ENCODE measurements at regions not wholly inside any gene's neighbourhood (a gene's known extent, or its start where the extent isn't known, plus 50 kb on each side); places are given as distances from the start of the nearest gene placed in this dataset.

GRCh38 chr4:22949161-22949855 lies 256.6 kb downstream of the GBA3 start:
- H2AFZ ChIP-seq (ENCODE audit: insufficient read depth, low read depth, low read length, poor library complexity, severe bottlenecking) = no peak overlapping the region
- no peak overlapping the region for H3K27ac Mint-ChIP-seq
- no peaks in the 10 kb centered on the region for H3K9me3 ChIP-seq (ENCODE audit: control extremely low read depth in 1 of 3, control insufficient read depth in 2 of 3, insufficient read depth in 1 of 3, low read length in 2 of 3)
- POLR2A ChIA-PET = no interaction called here
- no peaks in the 10 kb centered on the region for H3K27me3 ChIP-seq (replicated peaks in 1 of 4; ENCODE audit: control extremely low read depth in 1 of 4, control insufficient read depth in 3 of 4, insufficient read depth in 4 of 4, low read length in 3 of 4)
- H3K27ac ChIP-seq (ENCODE audit: low read length in 2 of 2) = no peak overlapping the region
- H3K4me3 Mint-ChIP-seq = no peak overlapping the region
- H3K4me2 ChIP-seq (replicated peaks; ENCODE audit: low read depth, low read length, poor library complexity, severe bottlenecking) = no peak overlapping the region
- DNase-seq = no peak
- ATAC-seq (ENCODE audit: low read depth) = no peak
- TF ChIP-seq EZH2 (IDR thresholded peaks at IDR 0.05; ENCODE audit: borderline replicate concordance, insufficient read depth, low read depth, low read length, poor library complexity, severe bottlenecking) = no peak
- TF ChIP-seq CTCF (IDR thresholded peaks at IDR 0.05) = no peak
- no peaks in the 10 kb centered on the region for H3K9me3 Mint-ChIP-seq (ENCODE audit: insufficient read depth)
- no peaks in the 10 kb centered on the region for H3K4me1 Mint-ChIP-seq
- no peaks in the 10 kb centered on the region for H3K4me1 ChIP-seq (ENCODE audit: control insufficient read depth in 2 of 2, insufficient read depth in 2 of 2, low read length in 2 of 2)
- H3K27me3 Mint-ChIP-seq = no peaks in the 10 kb centered on the region
- 100% methylated on average over 1 of the region's 6 CpGs for WGBS (ENCODE audit: insufficient coverage)
- H4K20me1 ChIP-seq (ENCODE audit: control insufficient read depth, insufficient read depth, low read length, poor library complexity, severe bottlenecking) = no peaks in the 10 kb centered on the region
- CTCF ChIA-PET = no interaction called here
- H3K9ac ChIP-seq (ENCODE audit: low read length) = no peak overlapping the region
- no peaks in the 10 kb centered on the region for H3K36me3 ChIP-seq (replicated peaks in 1 of 2; ENCODE audit: control extremely low read depth in 1 of 2, control insufficient read depth in 1 of 2, extremely low read depth in 1 of 2, insufficient read depth in 2 of 2, low read length in 1 of 2)
- no peaks in the 10 kb centered on the region for H3K79me2 ChIP-seq (ENCODE audit: control insufficient read depth, insufficient read depth, low read length)
- intact Hi-C loops (cut with micrococcal nuclease) = no loop called here
- H3K4me3 ChIP-seq (ENCODE audit: control extremely low read depth in 1 of 5, extremely low read depth in 1 of 5, insufficient read depth in 1 of 5, low read depth in 2 of 5, low read length in 4 of 5) = no peak overlapping the region

- Histone ChIP-seq H3K4me3 (ENCODE audit: control extremely low read depth in 1 of 5, extremely low read depth in 1 of 5, insufficient read depth in 1 of 5, low read depth in 2 of 5, low read length in 4 of 5) (no peak overlapping the region), H2AFZ (ENCODE audit: insufficient read depth, low read depth, low read length, poor library complexity, severe bottlenecking) (no peak overlapping the region), H3K27ac (ENCODE audit: low read length in 2 of 2) (no peak overlapping the region), H3K4me1 (ENCODE audit: control insufficient read depth in 2 of 2, insufficient read depth in 2 of 2, low read length in 2 of 2) (no peaks in the 10 kb centered on the region), H3K9me3 (ENCODE audit: control extremely low read depth in 1 of 3, control insufficient read depth in 2 of 3, insufficient read depth in 1 of 3, low read length in 2 of 3) (no peaks in the 10 kb centered on the region), H3K36me3 (replicated peaks in 1 of 2; ENCODE audit: control extremely low read depth in 1 of 2, control insufficient read depth in 1 of 2, extremely low read depth in 1 of 2, insufficient read depth in 2 of 2, low read length in 1 of 2) (no peaks in the 10 kb centered on the region), H3K27me3 (replicated peaks in 1 of 4; ENCODE audit: control extremely low read depth in 1 of 4, control insufficient read depth in 3 of 4, insufficient read depth in 4 of 4, low read length in 3 of 4) (no peaks in the 10 kb centered on the region), H3K4me2 (replicated peaks; ENCODE audit: low read depth, low read length, poor library complexity, severe bottlenecking) (no peak overlapping the region), H3K79me2 (ENCODE audit: control insufficient read depth, insufficient read depth, low read length) (no peaks in the 10 kb centered on the region), H3K9ac (ENCODE audit: low read length) (no peak overlapping the region), H4K20me1 (ENCODE audit: control insufficient read depth, insufficient read depth, low read length, poor library complexity, severe bottlenecking) (no peaks in the 10 kb centered on the region)
- Mint-ChIP-seq H3K27ac (no peak overlapping the region), H3K9me3 (ENCODE audit: insufficient read depth) (no peaks in the 10 kb centered on the region), H3K27me3 (no peaks in the 10 kb centered on the region), H3K4me3 (no peak overlapping the region), H3K4me1 (no peaks in the 10 kb centered on the region)
- ChIA-PET POLR2A (no interaction called here), CTCF (no interaction called here)
- ATAC-seq (ENCODE audit: low read depth) (no peak), DNase-seq (no peak)
- WGBS (ENCODE audit: insufficient coverage) = 100% methylated on average over 2 of the region's 5 CpGs
- TF ChIP-seq CTCF (IDR thresholded peaks at IDR 0.05) (no peak), EZH2 (IDR thresholded peaks at IDR 0.05; ENCODE audit: borderline replicate concordance, insufficient read depth, low read depth, low read length, poor library complexity, severe bottlenecking) (no peak)
- intact Hi-C loops (cut with micrococcal nuclease) = no loop called here
Observed at GRCh38 chr4:22947851-22948250, 255.1 kb downstream of the GBA3 start.
